GM23338 (cell line): ENCODE measurements at regions not wholly inside any gene's neighbourhood (a gene's known extent, or its start where the extent isn't known, plus 50 kb on each side); places are given as distances from the start of the nearest gene placed in this dataset.

Source experiments
- ATAC-seq: fragments of 200-7000 bp; cut with Tn5 transposase; 3 replicates; pipeline ENCODE4 v1.9.1; 2020
- DNase-seq: peaks from one replicate; pipeline ENCODE4 v3.0.0-alpha.2; 2015; ENCODE audit warnings: low spot score
- H2AFZ ChIP-seq: fragments of 200-600 bp; sonication (generic); 2 replicates; pipeline ENCODE4 v1.8.0; 2016; ENCODE audit warnings: antibody characterized with exemption, mild to moderate bottlenecking, moderate library complexity
- H3F3A ChIP-seq: fragments of 200-600 bp; sonication (generic); replicated peaks from 2 replicates; pipeline ENCODE4 v1.8.0; 2017; ENCODE audit warnings: antibody characterized with exemption, mixed run types, low read depth
- H3K27ac ChIP-seq: fragments of 200-600 bp; sonication (generic); 2 replicates; pipeline ENCODE4 v1.6.1; 2016; ENCODE audit warnings: low read depth
- H3K27me3 ChIP-seq: fragments of 200-600 bp; sonication (generic); 2 replicates; pipeline ENCODE4 v1.8.0; 2016; ENCODE audit warnings: mild to moderate bottlenecking, mixed run types, moderate library complexity; ENCODE audit not compliant: insufficient read depth
- H3K36me3 ChIP-seq: fragments of 200-600 bp; sonication (generic); 2 replicates; pipeline ENCODE4 v1.8.0; 2016; ENCODE audit warnings: mild to moderate bottlenecking; ENCODE audit not compliant: insufficient read depth
- H3K4me1 ChIP-seq: fragments of 200-600 bp; sonication (generic); 2 replicates; pipeline ENCODE4 v1.8.0; 2016; ENCODE audit warnings: mild to moderate bottlenecking, moderate library complexity; ENCODE audit not compliant: insufficient read depth
- H3K4me2 ChIP-seq: fragments of 200-600 bp; sonication (generic); 2 replicates; pipeline ENCODE4 v1.7.1; 2017; ENCODE audit warnings: mixed run types
- H3K4me3 ChIP-seq: fragments of 200-600 bp; sonication (generic); 2 replicates; pipeline ENCODE4 v1.6.1; 2016; ENCODE audit warnings: mixed run types
- H3K79me2 ChIP-seq: fragments of 200-600 bp; sonication (generic); replicated peaks from 2 replicates; pipeline ENCODE4 v1.8.0; 2017; ENCODE audit warnings: mild to moderate bottlenecking; ENCODE audit not compliant: insufficient read depth
- H3K9me2 ChIP-seq: fragments of 200-600 bp; sonication (generic); 2 replicates; pipeline ENCODE4 v1.8.0; 2017; ENCODE audit not compliant: insufficient read depth
- H4K20me1 ChIP-seq: fragments of 200-600 bp; sonication (generic); replicated peaks from 2 replicates; pipeline ENCODE4 v1.8.0; 2017; ENCODE audit warnings: mild to moderate bottlenecking; ENCODE audit not compliant: insufficient read depth
- H3K27ac Mint-ChIP-seq: 2 replicates; pipeline ENCODE4 v1.8.0; 2020; ENCODE audit warnings: inconsistent platforms, mild to moderate bottlenecking, moderate library complexity, mixed read lengths
- H3K27me3 Mint-ChIP-seq: 3 replicates; pipeline ENCODE4 v1.8.0; 2022; ENCODE audit warnings: low read depth, mild to moderate bottlenecking, moderate library complexity, mixed read lengths, inconsistent platforms; ENCODE audit not compliant: insufficient read depth, poor library complexity
- H3K36me3 Mint-ChIP-seq: 3 replicates; pipeline ENCODE4 v1.8.0; 2021; ENCODE audit warnings: low read depth, mild to moderate bottlenecking, inconsistent platforms, moderate library complexity, mixed read lengths
- H3K4me1 Mint-ChIP-seq: 3 replicates; pipeline ENCODE4 v1.8.0; 2020; ENCODE audit warnings: mild to moderate bottlenecking, inconsistent platforms, mixed read lengths
- H3K4me3 Mint-ChIP-seq: 3 replicates; pipeline ENCODE4 v1.8.0; 2021; ENCODE audit warnings: moderate library complexity, mild to moderate bottlenecking, inconsistent platforms, mixed read lengths
- H3K9me3 Mint-ChIP-seq: 3 replicates; pipeline ENCODE4 v1.8.0; 2020; ENCODE audit warnings: moderate library complexity, mild to moderate bottlenecking, inconsistent platforms, mixed read lengths
- CREB1 ChIP-seq: fragments of 250-450 bp; sonication (Bioruptor Pico); IDR thresholded peaks from 2 replicates; pipeline ENCODE4 v1.5.0; 2020; ENCODE audit warnings: low read depth, mild to moderate bottlenecking, moderate library complexity
- EZH2 ChIP-seq: fragments of 200-600 bp; sonication (generic); IDR thresholded peaks from one replicate; pipeline ENCODE4 v1.8.0; 2017; ENCODE audit warnings: antibody characterized with exemption, mild to moderate bottlenecking, low read depth; ENCODE audit not compliant: unreplicated experiment
- JUNB ChIP-seq: IDR thresholded peaks from one replicate; pipeline ENCODE4 v1.6.1; 2016; ENCODE audit warnings: antibody characterized with exemption; ENCODE audit not compliant: unreplicated experiment
- NANOG ChIP-seq: IDR thresholded peaks from 2 replicates; pipeline ENCODE4 v1.6.1; 2016; ENCODE audit warnings: antibody characterized with exemption, borderline replicate concordance
- STAT1 ChIP-seq: IDR thresholded peaks from one replicate; pipeline ENCODE4 v1.6.1; 2016; ENCODE audit warnings: antibody characterized with exemption; ENCODE audit not compliant: unreplicated experiment
- ZNF331 ChIP-seq: fragments of 250-450 bp; sonication (Bioruptor Pico); IDR thresholded peaks from 2 replicates; pipeline ENCODE4 v1.5.0; 2020; ENCODE audit warnings: low read depth, mild to moderate bottlenecking, moderate library complexity
- TF ChIP-seq, protein P1 (sequence below): IDR thresholded peaks from one replicate; pipeline ENCODE4 v1.6.1; 2018; ENCODE audit warnings: antibody characterized with exemption; ENCODE audit not compliant: unreplicated experiment
- TF ChIP-seq, protein P2 (sequence below), 2 experiments: fragments of 200-600 bp in 1 of 2; sonication (generic) in 1 of 2; conservative IDR thresholded peaks; 2 replicates each; pipeline versions ENCODE4 v1.5.1 to v1.6.1; 2016 to 2017; ENCODE audit warnings: antibody characterized with exemption in 2 of 2, low read depth in 2 of 2, mild to moderate bottlenecking in 2 of 2, moderate library complexity in 1 of 2
- TF ChIP-seq, protein P3 (sequence below): fragments of 250-450 bp; sonication (Bioruptor Pico); IDR thresholded peaks from 2 replicates; pipeline ENCODE4 v1.5.0; 2020; ENCODE audit warnings: mild to moderate bottlenecking, moderate library complexity

DNA sequence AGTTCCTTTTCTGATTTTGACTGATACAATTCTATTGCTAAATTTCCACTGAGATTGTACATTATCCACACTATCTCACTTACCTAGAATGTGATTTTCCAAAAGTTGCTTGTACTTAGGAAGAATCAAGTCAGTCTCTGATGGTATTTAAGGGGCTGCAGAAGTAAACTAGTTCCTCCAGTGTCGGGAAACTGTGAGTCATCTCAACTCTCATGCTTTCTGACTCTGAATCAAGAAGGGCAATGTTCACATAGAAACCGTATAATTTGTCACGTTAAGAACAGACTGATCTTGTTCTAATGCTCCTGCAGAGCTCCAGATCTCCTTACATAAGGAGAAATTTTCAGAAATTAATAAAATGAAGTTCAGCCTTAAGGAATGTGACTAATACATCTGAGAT lies 369.3 kb downstream of the KLF5 start (continued):
- TF ChIP-seq, protein P1, sequence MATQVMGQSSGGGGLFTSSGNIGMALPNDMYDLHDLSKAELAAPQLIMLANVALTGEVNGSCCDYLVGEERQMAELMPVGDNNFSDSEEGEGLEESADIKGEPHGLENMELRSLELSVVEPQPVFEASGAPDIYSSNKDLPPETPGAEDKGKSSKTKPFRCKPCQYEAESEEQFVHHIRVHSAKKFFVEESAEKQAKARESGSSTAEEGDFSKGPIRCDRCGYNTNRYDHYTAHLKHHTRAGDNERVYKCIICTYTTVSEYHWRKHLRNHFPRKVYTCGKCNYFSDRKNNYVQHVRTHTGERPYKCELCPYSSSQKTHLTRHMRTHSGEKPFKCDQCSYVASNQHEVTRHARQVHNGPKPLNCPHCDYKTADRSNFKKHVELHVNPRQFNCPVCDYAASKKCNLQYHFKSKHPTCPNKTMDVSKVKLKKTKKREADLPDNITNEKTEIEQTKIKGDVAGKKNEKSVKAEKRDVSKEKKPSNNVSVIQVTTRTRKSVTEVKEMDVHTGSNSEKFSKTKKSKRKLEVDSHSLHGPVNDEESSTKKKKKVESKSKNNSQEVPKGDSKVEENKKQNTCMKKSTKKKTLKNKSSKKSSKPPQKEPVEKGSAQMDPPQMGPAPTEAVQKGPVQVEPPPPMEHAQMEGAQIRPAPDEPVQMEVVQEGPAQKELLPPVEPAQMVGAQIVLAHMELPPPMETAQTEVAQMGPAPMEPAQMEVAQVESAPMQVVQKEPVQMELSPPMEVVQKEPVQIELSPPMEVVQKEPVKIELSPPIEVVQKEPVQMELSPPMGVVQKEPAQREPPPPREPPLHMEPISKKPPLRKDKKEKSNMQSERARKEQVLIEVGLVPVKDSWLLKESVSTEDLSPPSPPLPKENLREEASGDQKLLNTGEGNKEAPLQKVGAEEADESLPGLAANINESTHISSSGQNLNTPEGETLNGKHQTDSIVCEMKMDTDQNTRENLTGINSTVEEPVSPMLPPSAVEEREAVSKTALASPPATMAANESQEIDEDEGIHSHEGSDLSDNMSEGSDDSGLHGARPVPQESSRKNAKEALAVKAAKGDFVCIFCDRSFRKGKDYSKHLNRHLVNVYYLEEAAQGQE = no peak
- no peak for TF ChIP-seq JUNB
- no peak for TF ChIP-seq ZNF331 (CRISPR knock-in tag)
- TF ChIP-seq STAT1 = no peak
- TF ChIP-seq, protein P2, sequence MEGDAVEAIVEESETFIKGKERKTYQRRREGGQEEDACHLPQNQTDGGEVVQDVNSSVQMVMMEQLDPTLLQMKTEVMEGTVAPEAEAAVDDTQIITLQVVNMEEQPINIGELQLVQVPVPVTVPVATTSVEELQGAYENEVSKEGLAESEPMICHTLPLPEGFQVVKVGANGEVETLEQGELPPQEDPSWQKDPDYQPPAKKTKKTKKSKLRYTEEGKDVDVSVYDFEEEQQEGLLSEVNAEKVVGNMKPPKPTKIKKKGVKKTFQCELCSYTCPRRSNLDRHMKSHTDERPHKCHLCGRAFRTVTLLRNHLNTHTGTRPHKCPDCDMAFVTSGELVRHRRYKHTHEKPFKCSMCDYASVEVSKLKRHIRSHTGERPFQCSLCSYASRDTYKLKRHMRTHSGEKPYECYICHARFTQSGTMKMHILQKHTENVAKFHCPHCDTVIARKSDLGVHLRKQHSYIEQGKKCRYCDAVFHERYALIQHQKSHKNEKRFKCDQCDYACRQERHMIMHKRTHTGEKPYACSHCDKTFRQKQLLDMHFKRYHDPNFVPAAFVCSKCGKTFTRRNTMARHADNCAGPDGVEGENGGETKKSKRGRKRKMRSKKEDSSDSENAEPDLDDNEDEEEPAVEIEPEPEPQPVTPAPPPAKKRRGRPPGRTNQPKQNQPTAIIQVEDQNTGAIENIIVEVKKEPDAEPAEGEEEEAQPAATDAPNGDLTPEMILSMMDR (conservative IDR thresholded peaks at IDR 0.05; ENCODE audit: low read depth in 2 of 2) = no peak
- no peak for TF ChIP-seq NANOG
- TF ChIP-seq EZH2 = no peak
- no peak for TF ChIP-seq CREB1

DNA sequence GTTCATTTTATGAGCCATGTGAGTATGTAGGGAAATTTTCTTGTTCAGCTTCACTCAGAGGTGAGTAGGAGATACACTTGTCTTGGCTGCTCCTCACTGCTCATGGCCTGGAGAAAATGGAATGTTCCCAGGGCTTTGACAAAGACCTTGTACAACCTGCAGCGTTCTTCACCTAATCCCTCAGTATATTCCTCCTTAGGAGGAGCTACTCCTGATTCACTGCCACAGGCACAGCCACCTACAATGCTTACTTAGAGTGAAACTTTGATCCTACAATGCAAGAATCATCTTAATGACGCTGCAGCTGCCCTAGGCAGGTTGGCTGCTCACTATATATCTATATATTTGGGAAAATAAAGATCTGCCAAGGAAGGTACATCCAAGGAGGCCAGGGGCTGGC lies 364.2 kb downstream of the KLF5 start:
- no peaks in the 10 kb centered on the region for H3K27me3 ChIP-seq
- no peaks in the 10 kb centered on the region for H3K27me3 Mint-ChIP-seq
- no peak overlapping the region for H3K4me2 ChIP-seq
- H3K9me3 Mint-ChIP-seq = no peaks in the 10 kb centered on the region
- no peak for ATAC-seq
- no peaks in the 10 kb centered on the region for H3K36me3 ChIP-seq
- H3K27ac Mint-ChIP-seq = no peak overlapping the region
- TF ChIP-seq NANOG (no peak), ZNF331 (CRISPR knock-in tag) (no peak)
- TF ChIP-seq, protein P3, sequence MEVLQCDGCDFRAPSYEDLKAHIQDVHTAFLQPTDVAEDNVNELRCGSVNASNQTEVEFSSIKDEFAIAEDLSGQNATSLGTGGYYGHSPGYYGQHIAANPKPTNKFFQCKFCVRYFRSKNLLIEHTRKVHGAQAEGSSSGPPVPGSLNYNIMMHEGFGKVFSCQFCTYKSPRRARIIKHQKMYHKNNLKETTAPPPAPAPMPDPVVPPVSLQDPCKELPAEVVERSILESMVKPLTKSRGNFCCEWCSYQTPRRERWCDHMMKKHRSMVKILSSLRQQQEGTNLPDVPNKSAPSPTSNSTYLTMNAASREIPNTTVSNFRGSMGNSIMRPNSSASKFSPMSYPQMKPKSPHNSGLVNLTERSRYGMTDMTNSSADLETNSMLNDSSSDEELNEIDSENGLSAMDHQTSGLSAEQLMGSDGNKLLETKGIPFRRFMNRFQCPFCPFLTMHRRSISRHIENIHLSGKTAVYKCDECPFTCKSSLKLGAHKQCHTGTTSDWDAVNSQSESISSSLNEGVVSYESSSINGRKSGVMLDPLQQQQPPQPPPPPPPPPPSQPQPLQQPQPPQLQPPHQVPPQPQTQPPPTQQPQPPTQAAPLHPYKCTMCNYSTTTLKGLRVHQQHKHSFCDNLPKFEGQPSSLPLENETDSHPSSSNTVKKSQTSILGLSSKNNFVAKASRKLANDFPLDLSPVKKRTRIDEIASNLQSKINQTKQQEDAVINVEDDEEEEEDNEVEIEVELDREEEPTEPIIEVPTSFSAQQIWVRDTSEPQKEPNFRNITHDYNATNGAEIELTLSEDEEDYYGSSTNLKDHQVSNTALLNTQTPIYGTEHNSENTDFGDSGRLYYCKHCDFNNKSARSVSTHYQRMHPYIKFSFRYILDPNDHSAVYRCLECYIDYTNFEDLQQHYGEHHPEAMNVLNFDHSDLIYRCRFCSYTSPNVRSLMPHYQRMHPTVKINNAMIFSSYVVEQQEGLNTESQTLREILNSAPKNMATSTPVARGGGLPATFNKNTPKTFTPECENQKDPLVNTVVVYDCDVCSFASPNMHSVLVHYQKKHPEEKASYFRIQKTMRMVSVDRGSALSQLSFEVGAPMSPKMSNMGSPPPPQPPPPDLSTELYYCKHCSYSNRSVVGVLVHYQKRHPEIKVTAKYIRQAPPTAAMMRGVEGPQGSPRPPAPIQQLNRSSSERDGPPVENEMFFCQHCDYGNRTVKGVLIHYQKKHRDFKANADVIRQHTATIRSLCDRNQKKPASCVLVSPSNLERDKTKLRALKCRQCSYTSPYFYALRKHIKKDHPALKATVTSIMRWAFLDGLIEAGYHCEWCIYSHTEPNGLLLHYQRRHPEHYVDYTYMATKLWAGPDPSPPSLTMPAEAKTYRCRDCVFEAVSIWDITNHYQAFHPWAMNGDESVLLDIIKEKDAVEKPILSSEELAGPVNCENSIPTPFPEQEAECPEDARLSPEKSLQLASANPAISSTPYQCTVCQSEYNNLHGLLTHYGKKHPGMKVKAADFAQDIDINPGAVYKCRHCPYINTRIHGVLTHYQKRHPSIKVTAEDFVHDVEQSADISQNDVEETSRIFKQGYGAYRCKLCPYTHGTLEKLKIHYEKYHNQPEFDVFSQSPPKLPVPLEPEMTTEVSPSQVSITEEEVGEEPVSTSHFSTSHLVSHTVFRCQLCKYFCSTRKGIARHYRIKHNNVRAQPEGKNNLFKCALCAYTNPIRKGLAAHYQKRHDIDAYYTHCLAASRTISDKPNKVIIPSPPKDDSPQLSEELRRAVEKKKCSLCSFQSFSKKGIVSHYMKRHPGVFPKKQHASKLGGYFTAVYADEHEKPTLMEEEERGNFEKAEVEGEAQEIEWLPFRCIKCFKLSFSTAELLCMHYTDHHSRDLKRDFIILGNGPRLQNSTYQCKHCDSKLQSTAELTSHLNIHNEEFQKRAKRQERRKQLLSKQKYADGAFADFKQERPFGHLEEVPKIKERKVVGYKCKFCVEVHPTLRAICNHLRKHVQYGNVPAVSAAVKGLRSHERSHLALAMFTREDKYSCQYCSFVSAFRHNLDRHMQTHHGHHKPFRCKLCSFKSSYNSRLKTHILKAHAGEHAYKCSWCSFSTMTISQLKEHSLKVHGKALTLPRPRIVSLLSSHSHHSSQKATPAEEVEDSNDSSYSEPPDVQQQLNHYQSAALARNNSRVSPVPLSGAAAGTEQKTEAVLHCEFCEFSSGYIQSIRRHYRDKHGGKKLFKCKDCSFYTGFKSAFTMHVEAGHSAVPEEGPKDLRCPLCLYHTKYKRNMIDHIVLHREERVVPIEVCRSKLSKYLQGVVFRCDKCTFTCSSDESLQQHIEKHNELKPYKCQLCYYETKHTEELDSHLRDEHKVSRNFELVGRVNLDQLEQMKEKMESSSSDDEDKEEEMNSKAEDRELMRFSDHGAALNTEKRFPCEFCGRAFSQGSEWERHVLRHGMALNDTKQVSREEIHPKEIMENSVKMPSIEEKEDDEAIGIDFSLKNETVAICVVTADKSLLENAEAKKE = no peak
- H3K79me2 ChIP-seq = no peaks in the 10 kb centered on the region
- H3K4me1 Mint-ChIP-seq = no peaks in the 10 kb centered on the region
- DNase-seq = no peak
- no peaks in the 10 kb centered on the region for H3F3A ChIP-seq
- H3K4me3 Mint-ChIP-seq = no peak overlapping the region
- H3K36me3 Mint-ChIP-seq = no peaks in the 10 kb centered on the region
- no peak overlapping the region for H3K27ac ChIP-seq
- no peaks in the 10 kb centered on the region for H3K4me1 ChIP-seq
- no peak overlapping the region for H3K4me3 ChIP-seq
- H3K9me2 ChIP-seq = no peaks in the 10 kb centered on the region
- H2AFZ ChIP-seq = no peak overlapping the region
- no peaks in the 10 kb centered on the region for H4K20me1 ChIP-seq
